Gastrocnemius medialis (tissue), 4 donors: ENCODE measurements at regions not wholly inside any gene's neighbourhood (a gene's known extent, or its start where the extent isn't known, plus 50 kb on each side); places are given as distances from the start of the nearest gene placed in this dataset.
A peak's percentile ranks its signal among the peaks of the same experiment; 100 is the strongest.

Experiments
- ATAC-seq, 2 donors: fragments of 150-250 bp; one replicate each; pipeline ENCODE4 v1.9.1; 2016
- DNase-seq, 2 donors: peaks; one replicate each; pipeline ENCODE4 v3.0.0-alpha.2; 2019
- H3K27ac ChIP-seq, 4 donors: fragments of 200-600 bp; sonication (generic); 1 replicate in 1 of 4; 2 replicates in 3 of 4; pipeline ENCODE4 v1.5.1; 2016 to 2018; ENCODE audit warnings: mild to moderate bottlenecking in 2 of 4, moderate library complexity in 1 of 4
- H3K27me3 ChIP-seq, 3 donors: fragments of 200-600 bp; sonication (generic) in 2 of 3; 1 replicate in 1 of 3; 2 replicates in 2 of 3; pipeline versions ENCODE4 v1.5.1 to v1.6.0; 2016 to 2019; ENCODE audit warnings: mild to moderate bottlenecking in 1 of 3, moderate library complexity in 1 of 3
- H3K36me3 ChIP-seq, 2 donors: fragments of 200-600 bp; sonication (generic) in 1 of 2; one replicate each; pipeline ENCODE4 v1.5.1; 2017 to 2018
- H3K4me1 ChIP-seq, 2 donors: fragments of 200-600 bp; sonication (generic) in 1 of 2; one replicate each; pipeline ENCODE4 v1.5.1; 2016 to 2017; ENCODE audit warnings: mild to moderate bottlenecking in 2 of 2
- H3K4me3 ChIP-seq, 4 donors: fragments of 200-600 bp; sonication (generic) in 3 of 4; 1 replicate in 1 of 4; 2 replicates in 3 of 4; pipeline ENCODE4 v1.5.1; 2016 to 2019; ENCODE audit warnings: mild to moderate bottlenecking in 2 of 4
- H3K9me3 ChIP-seq, 3 donors: fragments of 200-600 bp; sonication (generic) in 2 of 3; 1 replicate in 1 of 3; 2 replicates in 2 of 3; pipeline ENCODE4 v1.5.1; 2016 to 2019
- POLR2A ChIP-seq, 2 donors: fragments of 450-650 bp; IDR thresholded peaks; one replicate each; pipeline ENCODE4 v1.6.1; 2017; ENCODE audit warnings: antibody characterized with exemption in 2 of 2, mild to moderate bottlenecking in 2 of 2, moderate library complexity in 2 of 2
- in situ Hi-C, 4 donors: fragments of 200-750 bp; cut with MboI; loops; one replicate each; pipeline versions ENCODE4 v1.15.0 to v1.8.0; 2017; ENCODE audit warnings: low sequenced_read_pairs in 4 of 4
- intact Hi-C: fragments of 100-400 bp; cut with DNase I; formaldehyde crosslinking; loops from one replicate; pipeline ENCODE4 v1.15.1; 2023; ENCODE audit warnings: low total_unique reads
- TF ChIP-seq, protein P1 (sequence below), 5 experiments: fragments of 450-650 bp in 3 of 5; fragments of 200-600 bp in 2 of 5; sonication (generic) in 2 of 5; IDR thresholded peaks in 4 of 5; conservative IDR thresholded peaks in 1 of 5; 1 replicate in 4 of 5; 2 replicates in 1 of 5; pipeline ENCODE4 v1.5.1; 2016 to 2019; ENCODE audit warnings: antibody characterized with exemption in 5 of 5, mild to moderate bottlenecking in 3 of 5, moderate library complexity in 3 of 5

DNA sequence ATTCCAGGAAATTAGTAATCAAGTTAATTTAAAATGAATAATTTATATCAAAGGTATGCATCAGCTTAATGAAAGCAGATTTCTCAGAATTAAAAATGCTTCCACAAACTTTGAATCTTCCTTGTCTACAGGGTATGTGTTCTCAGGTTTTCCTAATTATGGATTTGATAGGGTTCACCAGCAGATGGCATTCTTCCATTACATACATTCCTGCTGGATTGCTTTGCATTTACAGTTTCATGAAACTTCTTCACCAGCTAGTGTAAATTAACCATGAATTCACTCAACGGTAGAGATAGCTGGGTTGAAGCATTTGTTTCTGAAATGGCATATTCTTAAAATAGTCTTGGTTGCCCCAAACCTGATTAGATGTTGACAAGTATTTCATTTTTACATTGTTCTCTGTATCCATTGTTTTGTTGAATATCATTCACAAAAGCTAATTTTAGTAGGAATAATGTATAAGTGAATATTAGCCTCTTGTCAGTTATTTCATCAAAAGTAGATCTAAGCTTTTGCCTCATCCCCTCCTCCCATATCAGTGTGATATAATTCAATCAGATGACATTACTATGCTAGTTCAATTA is 68.7 kb upstream of the WDR41 start:
- Histone ChIP-seq H3K4me3 (no peak overlapping the region), H3K36me3 (no peaks in the 10 kb centered on the region), H3K27ac (no peak overlapping the region), H3K4me1 (no peaks in the 10 kb centered on the region), H3K27me3 (no peaks in the 10 kb centered on the region), H3K9me3 (no peaks in the 10 kb centered on the region)
- in situ Hi-C loops = no loop called here
- TF ChIP-seq, protein P1, sequence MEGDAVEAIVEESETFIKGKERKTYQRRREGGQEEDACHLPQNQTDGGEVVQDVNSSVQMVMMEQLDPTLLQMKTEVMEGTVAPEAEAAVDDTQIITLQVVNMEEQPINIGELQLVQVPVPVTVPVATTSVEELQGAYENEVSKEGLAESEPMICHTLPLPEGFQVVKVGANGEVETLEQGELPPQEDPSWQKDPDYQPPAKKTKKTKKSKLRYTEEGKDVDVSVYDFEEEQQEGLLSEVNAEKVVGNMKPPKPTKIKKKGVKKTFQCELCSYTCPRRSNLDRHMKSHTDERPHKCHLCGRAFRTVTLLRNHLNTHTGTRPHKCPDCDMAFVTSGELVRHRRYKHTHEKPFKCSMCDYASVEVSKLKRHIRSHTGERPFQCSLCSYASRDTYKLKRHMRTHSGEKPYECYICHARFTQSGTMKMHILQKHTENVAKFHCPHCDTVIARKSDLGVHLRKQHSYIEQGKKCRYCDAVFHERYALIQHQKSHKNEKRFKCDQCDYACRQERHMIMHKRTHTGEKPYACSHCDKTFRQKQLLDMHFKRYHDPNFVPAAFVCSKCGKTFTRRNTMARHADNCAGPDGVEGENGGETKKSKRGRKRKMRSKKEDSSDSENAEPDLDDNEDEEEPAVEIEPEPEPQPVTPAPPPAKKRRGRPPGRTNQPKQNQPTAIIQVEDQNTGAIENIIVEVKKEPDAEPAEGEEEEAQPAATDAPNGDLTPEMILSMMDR (IDR thresholded peaks at IDR 0.05 in 4 of 5, conservative IDR thresholded peaks at IDR 0.05 in 1 of 5) = peak in 4 of 5 experiments; percentile 7 to 44 (median 22)
- no peak for TF ChIP-seq POLR2A (IDR thresholded peaks at IDR 0.05)
- intact Hi-C loops = no loop called here
- DNase-seq (no peak), ATAC-seq (no peak)

DNA sequence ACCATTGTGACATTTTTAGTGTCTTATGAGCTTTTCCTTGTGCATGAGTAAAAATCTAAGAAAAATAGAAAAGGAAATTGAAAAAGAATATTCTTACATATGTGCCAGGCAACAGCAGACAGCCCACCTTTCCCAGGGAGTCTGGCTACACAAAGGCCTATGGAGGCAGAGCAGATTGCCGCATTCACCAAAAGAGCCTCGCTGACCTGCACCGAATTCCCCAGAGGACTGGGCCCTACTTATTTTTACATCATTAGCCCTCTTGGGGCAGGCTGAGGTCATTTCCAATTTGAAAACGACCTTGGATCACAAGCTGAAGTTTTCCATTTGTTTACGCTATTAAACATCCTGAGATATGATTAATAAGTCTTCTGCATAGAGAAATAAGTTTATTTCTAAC is 66.2 kb upstream of the WDR41 start:
- no peak overlapping the region for H3K4me3 ChIP-seq
- in situ Hi-C loops = no loop called here
- ATAC-seq = no peak
- intact Hi-C loops = no loop called here
- TF ChIP-seq, protein P1 (IDR thresholded peaks at IDR 0.05 in 4 of 5, conservative IDR thresholded peaks at IDR 0.05 in 1 of 5) = no peak
- no peak for TF ChIP-seq POLR2A (IDR thresholded peaks at IDR 0.05)
- H3K36me3 ChIP-seq = no peaks in the 10 kb centered on the region
- H3K27ac ChIP-seq = no peak overlapping the region
- no peaks in the 10 kb centered on the region for H3K4me1 ChIP-seq
- no peaks in the 10 kb centered on the region for H3K27me3 ChIP-seq
- DNase-seq = no peak
- no peaks in the 10 kb centered on the region for H3K9me3 ChIP-seq

DNA sequence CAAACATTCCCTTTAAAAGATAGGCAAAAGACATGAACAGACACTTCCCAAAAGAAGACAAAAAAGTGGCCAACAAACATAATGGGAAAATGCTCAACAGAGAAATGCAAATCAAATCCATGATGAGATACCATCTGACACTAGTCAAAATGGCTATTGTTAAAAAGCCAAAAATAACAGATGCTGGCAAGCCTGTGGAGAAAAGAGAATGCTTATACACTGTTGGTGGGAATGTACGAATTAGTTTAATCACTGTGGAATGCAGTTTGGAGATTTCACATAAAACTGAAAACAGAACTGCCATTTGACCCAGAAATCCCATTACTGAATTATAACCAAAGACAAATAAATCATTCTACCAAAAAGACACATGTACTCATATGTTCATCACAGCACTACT is 58.3 kb upstream of the WDR41 start:
- ATAC-seq = no peak
- intact Hi-C loops = no loop called here
- no peak for TF ChIP-seq POLR2A (IDR thresholded peaks at IDR 0.05)
- TF ChIP-seq, protein P1 (IDR thresholded peaks at IDR 0.05 in 4 of 5, conservative IDR thresholded peaks at IDR 0.05 in 1 of 5) = no peak
- Histone ChIP-seq H3K4me3 (no peak overlapping the region), H3K36me3 (no peaks in the 10 kb centered on the region), H3K4me1 (no peaks in the 10 kb centered on the region), H3K27ac (no peak overlapping the region), H3K27me3 (no peaks in the 10 kb centered on the region), H3K9me3 (no peaks in the 10 kb centered on the region)
- DNase-seq = no peak
- in situ Hi-C loops = no loop called here

GRCh38 chr5:77545285-77545684 is 53.2 kb upstream of the WDR41 start:
- H3K36me3 ChIP-seq = no peaks in the 10 kb centered on the region
- intact Hi-C loops = no loop called here
- in situ Hi-C loops = no loop called here
- H3K27me3 ChIP-seq = no peaks in the 10 kb centered on the region
- no peak for TF ChIP-seq POLR2A (IDR thresholded peaks at IDR 0.05)
- TF ChIP-seq, protein P1 (IDR thresholded peaks at IDR 0.05 in 4 of 5, conservative IDR thresholded peaks at IDR 0.05 in 1 of 5) = no peak
- no peak overlapping the region for H3K27ac ChIP-seq
- ATAC-seq = no peak
- no peak for DNase-seq
- H3K4me3 ChIP-seq = no peak overlapping the region
- no peaks in the 10 kb centered on the region for H3K4me1 ChIP-seq
- H3K9me3 ChIP-seq = no peaks in the 10 kb centered on the region
